GM13977 (cell line): ENCODE measurements at regions not wholly inside any gene's neighbourhood (a gene's known extent, or its start where the extent isn't known, plus 50 kb on each side); places are given as distances from the start of the nearest gene placed in this dataset.

Experiments
- DNase-seq: peaks from one replicate; pipeline ENCODE4 v3.0.0; 2012; ENCODE audit warnings: low spot score
- in situ Hi-C: fragments of 300-500 bp; cut with MboI; formaldehyde crosslinking; loops from one replicate; pipeline ENCODE4 v1.12.0; 2022; ENCODE audit warnings: low sequenced_read_pairs, low pct_unique_long_range_greater_than_20kb, mixed read lengths, inconsistent platforms; ENCODE audit not compliant: unreplicated experiment
- TF ChIP-seq, protein P1 (sequence below): IDR thresholded peaks from 2 replicates; pipeline ENCODE4 v1.5.1; 2012; ENCODE audit warnings: mild to moderate bottlenecking, control low read depth; ENCODE audit not compliant: insufficient read depth; ENCODE audit errors: extremely low read depth, missing control alignments

DNA sequence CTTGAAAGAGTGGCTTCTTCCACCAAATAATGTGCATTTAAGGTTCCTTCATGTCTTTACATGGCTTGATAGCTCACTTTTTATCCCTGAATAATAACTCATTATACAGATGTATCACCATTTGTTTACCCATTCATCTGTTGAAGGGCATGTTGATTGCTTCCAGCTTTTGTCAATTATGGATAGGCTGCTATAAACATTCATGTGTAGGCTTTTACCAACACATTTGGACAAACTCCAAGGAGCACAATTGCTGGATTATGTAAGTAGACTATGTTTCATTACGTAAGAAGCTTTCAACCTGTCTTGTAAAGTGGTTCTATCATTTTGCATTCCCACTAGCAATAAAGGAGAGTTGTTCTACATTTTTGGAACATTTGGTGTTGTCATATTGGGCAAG, 2637.0 kb downstream of the PCDH7 start:
- TF ChIP-seq, protein P1, sequence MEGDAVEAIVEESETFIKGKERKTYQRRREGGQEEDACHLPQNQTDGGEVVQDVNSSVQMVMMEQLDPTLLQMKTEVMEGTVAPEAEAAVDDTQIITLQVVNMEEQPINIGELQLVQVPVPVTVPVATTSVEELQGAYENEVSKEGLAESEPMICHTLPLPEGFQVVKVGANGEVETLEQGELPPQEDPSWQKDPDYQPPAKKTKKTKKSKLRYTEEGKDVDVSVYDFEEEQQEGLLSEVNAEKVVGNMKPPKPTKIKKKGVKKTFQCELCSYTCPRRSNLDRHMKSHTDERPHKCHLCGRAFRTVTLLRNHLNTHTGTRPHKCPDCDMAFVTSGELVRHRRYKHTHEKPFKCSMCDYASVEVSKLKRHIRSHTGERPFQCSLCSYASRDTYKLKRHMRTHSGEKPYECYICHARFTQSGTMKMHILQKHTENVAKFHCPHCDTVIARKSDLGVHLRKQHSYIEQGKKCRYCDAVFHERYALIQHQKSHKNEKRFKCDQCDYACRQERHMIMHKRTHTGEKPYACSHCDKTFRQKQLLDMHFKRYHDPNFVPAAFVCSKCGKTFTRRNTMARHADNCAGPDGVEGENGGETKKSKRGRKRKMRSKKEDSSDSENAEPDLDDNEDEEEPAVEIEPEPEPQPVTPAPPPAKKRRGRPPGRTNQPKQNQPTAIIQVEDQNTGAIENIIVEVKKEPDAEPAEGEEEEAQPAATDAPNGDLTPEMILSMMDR: no peak
- in situ Hi-C loops: no loop called here
- DNase-seq: no peak

DNA sequence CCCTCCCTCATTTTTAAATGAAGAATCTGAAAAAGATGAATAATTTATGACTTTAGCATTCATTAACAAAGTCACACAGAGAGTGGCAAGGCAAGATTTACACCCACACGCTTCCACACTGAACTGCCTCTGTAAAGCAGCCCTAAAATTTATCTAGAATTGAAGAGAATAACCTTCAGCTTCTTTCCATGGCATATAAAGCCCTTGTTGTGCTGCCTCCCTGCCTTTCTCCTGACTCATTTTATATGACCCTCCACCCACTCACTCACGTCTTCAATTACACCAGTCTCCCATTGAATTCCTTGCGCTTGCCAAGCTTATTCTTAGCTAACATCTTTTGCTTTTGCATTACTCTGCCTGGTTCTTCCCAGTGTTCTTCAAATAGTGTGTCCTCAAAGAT, 2649.3 kb downstream of the PCDH7 start:
- in situ Hi-C loops: no loop called here
- TF ChIP-seq, protein P1: no peak
- no peak for DNase-seq

DNA sequence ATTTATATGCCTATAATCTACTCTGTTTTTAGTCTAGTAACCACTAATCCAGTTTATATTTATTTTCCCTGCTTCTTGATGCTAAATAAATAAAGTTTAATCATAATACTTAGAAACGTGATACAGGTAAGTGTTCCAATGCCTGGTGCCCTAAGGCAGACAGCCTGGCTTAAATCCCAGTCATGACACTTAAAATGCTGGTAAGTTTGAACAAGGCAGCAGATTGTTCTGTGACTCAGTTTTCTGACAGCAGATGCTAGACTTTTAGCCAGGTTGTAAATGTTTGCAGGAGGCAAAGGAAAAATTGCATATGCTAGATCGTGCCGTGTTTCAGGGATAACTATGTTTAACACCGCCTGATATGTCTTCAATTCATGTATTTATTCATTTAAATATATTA, 2661.6 kb downstream of the PCDH7 start:
- in situ Hi-C loops: no loop called here
- TF ChIP-seq, protein P1: no peak
- no peak for DNase-seq

DNA sequence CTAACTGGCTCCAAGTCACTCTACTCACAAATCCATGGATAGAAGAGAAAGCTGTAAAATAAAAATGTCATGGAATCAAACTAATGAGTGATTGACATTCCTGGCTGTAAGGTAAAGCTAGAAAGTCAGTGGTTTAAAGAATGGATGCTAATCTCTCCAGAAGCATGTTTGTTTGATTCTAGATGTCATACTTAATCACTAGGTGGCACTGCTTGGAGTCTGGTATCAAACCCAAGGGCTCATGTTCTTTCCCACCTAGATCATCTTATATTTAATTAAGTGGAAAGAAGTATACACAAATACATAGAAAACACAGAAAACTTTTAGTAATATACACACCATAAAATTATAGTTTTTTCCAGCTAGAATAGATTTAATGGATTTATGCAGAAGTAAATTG, 2666.6 kb downstream of the PCDH7 start:
- TF ChIP-seq, protein P1: peak; percentile 18
- in situ Hi-C loops: no loop called here
- peak; percentile 4 for DNase-seq

- TF ChIP-seq, protein P1: no peak
- no peak for DNase-seq
- in situ Hi-C loops: no loop called here
Observed at GRCh38 chr4:33390976-33391375, 2670.8 kb downstream of the PCDH7 start.

GRCh38 chr4:33395731-33396485, 2675.7 kb downstream of the PCDH7 start:
- TF ChIP-seq, protein P1: no peak
- in situ Hi-C loops: no loop called here
- no peak for DNase-seq

GRCh38 chr4:33400504-33400903, 2680.3 kb downstream of the PCDH7 start:
- no peak for DNase-seq
- in situ Hi-C loops: no loop called here
- TF ChIP-seq, protein P1: no peak
